HepG2 (cell line): ENCODE measurements at regions not wholly inside any gene's neighbourhood (a gene's known extent, or its start where the extent isn't known, plus 50 kb on each side); places are given as distances from the start of the nearest gene placed in this dataset.

Experiments
- ATAC-seq: fragments of 200-7000 bp; cut with Tn5 transposase; 3 replicates; pipeline ENCODE4 v1.9.1; 2020; ENCODE audit warnings: mild to moderate bottlenecking, moderate library complexity
- BruUV-seq: library from RNA; stranded (reverse); fragments of 400-500 nt; replicated peaks from 2 replicates; lab custom pipeline; 2021; lab: Mats Ljungman, UMichigan
- CTCF ChIA-PET: fragments of 300-600 bp; formaldehyde crosslinking; extraction: SDS; loops from one replicate; lab custom pipeline; 2021; ENCODE audit warnings: low total read pairs, inconsistent platforms, low intra/inter-chr PET ratio; lab: Yijun Ruan, JAX
- POLR2A ChIA-PET: fragments of 350-600 bp; sonication (Branson Sonifier 250); formaldehyde crosslinking; loops from one replicate; lab custom pipeline; 2020; ENCODE audit warnings: antibody characterized with exemption, inconsistent platforms; lab: Yijun Ruan, JAX
- DNase-seq: peaks from one replicate; pipeline ENCODE4 v3.0.0-alpha.2; 2015; ENCODE audit warnings: low spot score
- FAIRE-seq: peaks from 3 replicates; lab custom pipeline; 2011; peaks lifted over from hg19 to GRCh38; lab: Jason Lieb, UNC
- H2AFZ ChIP-seq: one replicate; pipeline ENCODE4 v1.6.1; 2011; ENCODE audit warnings: low read length, inconsistent platforms
- H3K27ac ChIP-seq: fragments of 300-600 bp; 3 replicates; pipeline ENCODE4 v1.8.0; 2011; ENCODE audit warnings: mixed run types, mild to moderate bottlenecking, mixed read lengths, low read length, inconsistent platforms; ENCODE audit not compliant: insufficient read depth; ENCODE audit errors: extremely low read length
- H3K27me3 ChIP-seq, 2 experiments: fragments of 200-600 bp in 1 of 2; 2 replicates in 1 of 2; 3 replicates in 1 of 2; pipeline versions ENCODE4 v1.6.0 to v1.8.0; 2011; ENCODE audit warnings: low read length in 2 of 2, mild to moderate bottlenecking in 2 of 2, moderate library complexity in 2 of 2, inconsistent platforms in 1 of 2; ENCODE audit not compliant: insufficient read depth in 2 of 2, control insufficient read depth in 1 of 2
- H3K36me3 ChIP-seq, 2 experiments: fragments of 200-600 bp in 1 of 2; replicated peaks in 1 of 2; 2 replicates in 1 of 2; 3 replicates in 1 of 2; pipeline versions ENCODE4 v1.5.1 to v1.8.0; 2011; ENCODE audit warnings: low read length in 2 of 2, inconsistent platforms in 1 of 2; ENCODE audit not compliant: insufficient read depth in 2 of 2, control insufficient read depth in 1 of 2
- H3K4me1 ChIP-seq: 2 replicates; pipeline ENCODE4 v1.5.1; 2012; ENCODE audit warnings: low read length, inconsistent platforms; ENCODE audit not compliant: insufficient read depth
- H3K4me2 ChIP-seq: 2 replicates; pipeline ENCODE4 v1.6.0; 2011; ENCODE audit warnings: low read depth, low read length, inconsistent platforms
- H3K4me3 ChIP-seq, 3 experiments: fragments of 200-600 bp in 1 of 3; sonication (generic), shearing (Covaris generic) in 1 of 3; replicated peaks in 1 of 3; 2 replicates each; pipeline ENCODE4 v1.5.1; 2011 to 2016; ENCODE audit warnings: low read length in 3 of 3, inconsistent platforms in 2 of 3, low read depth in 2 of 3, mild to moderate bottlenecking in 2 of 3, control low read depth in 1 of 3, mixed read lengths in 1 of 3; ENCODE audit not compliant: insufficient read depth in 1 of 3
- H3K79me2 ChIP-seq: one replicate; pipeline ENCODE4 v1.6.1; 2011; ENCODE audit warnings: low read length, inconsistent platforms; ENCODE audit not compliant: insufficient read depth
- H3K9ac ChIP-seq: 2 replicates; pipeline ENCODE4 v1.6.0; 2011; ENCODE audit warnings: mild to moderate bottlenecking, low read depth, low read length, inconsistent platforms; ENCODE audit not compliant: insufficient read depth
- H3K9me3 ChIP-seq: 2 replicates; pipeline ENCODE4 v1.5.1; 2012; ENCODE audit warnings: mild to moderate bottlenecking, low read length
- H4K20me1 ChIP-seq: 2 replicates; pipeline ENCODE4 v1.6.0; 2011; ENCODE audit warnings: inconsistent platforms, mild to moderate bottlenecking, low read length, moderate library complexity; ENCODE audit not compliant: insufficient read depth
- FOXA1 ChIP-seq, 2 experiments: fragments of 450-650 bp in 1 of 2; sonication (generic) in 1 of 2; formaldehyde crosslinking in 1 of 2; IDR thresholded peaks; 2 replicates each; pipeline versions ENCODE4 v1.4.0 to v1.6.1; 2016 to 2020; ENCODE audit warnings: missing genetic modification reagents in 1 of 2
- MYNN ChIP-seq: sonication (generic); formaldehyde crosslinking; IDR thresholded peaks from 2 replicates; pipeline ENCODE4 v1.4.0; 2020; ENCODE audit warnings: mild to moderate bottlenecking, low read depth, missing genetic modification reagents
- NPAS2 ChIP-seq: sonication (generic); formaldehyde crosslinking; IDR thresholded peaks from 2 replicates; pipeline ENCODE4 v1.8.0; 2022; ENCODE audit warnings: mild to moderate bottlenecking, missing genetic modification reagents, borderline replicate concordance
- PAXIP1 ChIP-seq: sonication (generic); formaldehyde crosslinking; conservative IDR thresholded peaks from 2 replicates; pipeline ENCODE4 v1.4.0; 2020; ENCODE audit warnings: mild to moderate bottlenecking, missing genetic modification reagents, moderate library complexity
- RBAK ChIP-seq: sonication (generic); formaldehyde crosslinking; IDR thresholded peaks from 2 replicates; pipeline ENCODE4 v1.5.1; 2020; ENCODE audit warnings: mild to moderate bottlenecking, missing genetic modification reagents
- TBP ChIP-seq: sonication (generic); formaldehyde crosslinking; IDR thresholded peaks from 2 replicates; pipeline ENCODE4 v1.5.0; 2020; ENCODE audit warnings: missing genetic modification reagents
- TIGD3 ChIP-seq: sonication (generic); formaldehyde crosslinking; IDR thresholded peaks from 2 replicates; pipeline ENCODE4 v1.5.1; 2020; ENCODE audit warnings: mild to moderate bottlenecking, missing genetic modification reagents, borderline replicate concordance
- XBP1 ChIP-seq: sonication (generic); formaldehyde crosslinking; IDR thresholded peaks from 2 replicates; pipeline ENCODE4 v1.5.0; 2020; ENCODE audit warnings: missing genetic modification reagents
- ZNF17 ChIP-seq: sonication (generic); formaldehyde crosslinking; IDR thresholded peaks from 2 replicates; pipeline ENCODE4 v1.5.0; 2020; ENCODE audit warnings: mild to moderate bottlenecking, missing genetic modification reagents
- ZNF878 ChIP-seq: sonication (generic); formaldehyde crosslinking; IDR thresholded peaks from 2 replicates; pipeline ENCODE4 v1.8.1; 2023; ENCODE audit warnings: mild to moderate bottlenecking, missing genetic modification reagents, moderate library complexity
- WGBS: methylation state at CpG from one replicate; pipeline ENCODE4 v1.1.6; 2017; ENCODE audit warnings: low lambda C conversion rate; 5-methylcytosine and 5-hydroxymethylcytosine counted together
- in situ Hi-C: cut with HindIII; loops from 2 replicates; pipeline ENCODE4 v1.10.0; 2017; ENCODE audit warnings: low pct_unique_long_range_greater_than_20kb; ENCODE audit not compliant: extremely low pct_ligation_motif_present
- intact Hi-C: fragments of 100-400 bp; cut with micrococcal nuclease; formaldehyde crosslinking; loops from one replicate; pipeline ENCODE4 v1.10.0; 2022; ENCODE audit not compliant: unreplicated experiment
- TF ChIP-seq, protein P1 (sequence below): sonication (generic); formaldehyde crosslinking; IDR thresholded peaks from 2 replicates; pipeline ENCODE4 v1.5.1; 2020; ENCODE audit warnings: missing genetic modification reagents, mild to moderate bottlenecking, borderline replicate concordance

GRCh38 chr7:136245327-136246004 is 268.3 kb upstream of the MTPN start:
- no TSS peak for BruUV-seq
- H3K4me3 ChIP-seq: no peak overlapping the region
- H3K36me3 ChIP-seq: no peaks in the 10 kb centered on the region
- H3K79me2 ChIP-seq: no peaks in the 10 kb centered on the region
- intact Hi-C loops (no loop called here), in situ Hi-C loops (no loop called here)
- DNase-seq (no peak), ATAC-seq (no peak), FAIRE-seq (no peak)
- H3K9me3 ChIP-seq: no peaks in the 10 kb centered on the region
- no peaks in the 10 kb centered on the region for H3K27me3 ChIP-seq
- H3K9ac ChIP-seq: no peak overlapping the region
- H3K4me1 ChIP-seq: no peaks in the 10 kb centered on the region
- ChIA-PET POLR2A (no interaction called here), CTCF (no interaction called here)
- H3K4me2 ChIP-seq: no peak overlapping the region
- no peak overlapping the region for H3K27ac ChIP-seq
- H2AFZ ChIP-seq: no peak overlapping the region
- TF ChIP-seq RBAK (CRISPR knock-in tag) (no peak), ZNF878 (CRISPR knock-in tag) (no peak), MYNN (CRISPR knock-in tag) (no peak), ZNF17 (CRISPR knock-in tag) (no peak), XBP1 (no peak)
- H4K20me1 ChIP-seq: no peaks in the 10 kb centered on the region
- WGBS: 18% methylated on average over 3 of the region's 3 CpGs

DNA sequence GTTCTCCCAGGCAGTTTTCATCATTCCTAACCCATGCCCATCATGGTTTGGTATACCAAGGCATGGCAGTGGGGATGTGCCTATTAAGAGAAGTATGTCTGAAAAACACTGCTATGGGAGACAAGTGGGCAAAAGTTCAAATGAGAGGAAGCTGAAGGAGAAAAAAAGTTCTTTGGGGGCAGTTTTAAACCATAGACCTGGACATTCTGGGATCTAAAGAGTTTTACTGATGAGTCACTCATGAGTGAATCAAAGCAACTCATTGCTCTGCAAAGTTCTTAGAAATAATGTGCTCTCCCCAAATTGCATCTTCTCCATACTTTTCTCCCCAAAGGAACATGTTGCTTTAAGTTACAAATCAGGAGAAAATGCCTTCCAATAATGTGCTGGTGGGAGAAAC is 256.9 kb upstream of the MTPN start:
- H2AFZ ChIP-seq: no peak overlapping the region
- H3K36me3 ChIP-seq: no peaks in the 10 kb centered on the region
- no peaks in the 10 kb centered on the region for H3K79me2 ChIP-seq
- no peak overlapping the region for H3K4me3 ChIP-seq
- ChIA-PET CTCF (no interaction called here), POLR2A (no interaction called here)
- no peak overlapping the region for H3K9ac ChIP-seq
- intact Hi-C loops: no loop called here
- no peak for DNase-seq
- no peak overlapping the region for H3K27ac ChIP-seq
- in situ Hi-C loops: no loop called here
- H4K20me1 ChIP-seq: no peaks in the 10 kb centered on the region
- BruUV-seq: no TSS peak
- peaks cover 18% of the 10 kb centered on the region for H3K9me3 ChIP-seq
- ATAC-seq: no peak
- H3K4me2 ChIP-seq: no peak overlapping the region
- FAIRE-seq: no peak
- H3K4me1 ChIP-seq: no peaks in the 10 kb centered on the region
- H3K27me3 ChIP-seq: no peaks in the 10 kb centered on the region
- no peak for TF ChIP-seq NPAS2 (CRISPR knock-in tag)
- TF ChIP-seq FOXA1 (IDR thresholded peaks at IDR 0.05): no peak
- TF ChIP-seq FOXA1 (CRISPR knock-in tag; IDR thresholded peaks at IDR 0.05): no peak
- no peak for TF ChIP-seq PAXIP1 (CRISPR knock-in tag)
- TF ChIP-seq TBP (CRISPR knock-in tag): no peak
- no peak for TF ChIP-seq TIGD3 (CRISPR knock-in tag)
- TF ChIP-seq, protein P1, sequence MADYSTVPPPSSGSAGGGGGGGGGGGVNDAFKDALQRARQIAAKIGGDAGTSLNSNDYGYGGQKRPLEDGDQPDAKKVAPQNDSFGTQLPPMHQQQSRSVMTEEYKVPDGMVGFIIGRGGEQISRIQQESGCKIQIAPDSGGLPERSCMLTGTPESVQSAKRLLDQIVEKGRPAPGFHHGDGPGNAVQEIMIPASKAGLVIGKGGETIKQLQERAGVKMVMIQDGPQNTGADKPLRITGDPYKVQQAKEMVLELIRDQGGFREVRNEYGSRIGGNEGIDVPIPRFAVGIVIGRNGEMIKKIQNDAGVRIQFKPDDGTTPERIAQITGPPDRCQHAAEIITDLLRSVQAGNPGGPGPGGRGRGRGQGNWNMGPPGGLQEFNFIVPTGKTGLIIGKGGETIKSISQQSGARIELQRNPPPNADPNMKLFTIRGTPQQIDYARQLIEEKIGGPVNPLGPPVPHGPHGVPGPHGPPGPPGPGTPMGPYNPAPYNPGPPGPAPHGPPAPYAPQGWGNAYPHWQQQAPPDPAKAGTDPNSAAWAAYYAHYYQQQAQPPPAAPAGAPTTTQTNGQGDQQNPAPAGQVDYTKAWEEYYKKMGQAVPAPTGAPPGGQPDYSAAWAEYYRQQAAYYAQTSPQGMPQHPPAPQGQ (CRISPR knock-in tag): no peak
